HCT116 (cell line): ENCODE measurements at regions not wholly inside any gene's neighbourhood (a gene's known extent, or its start where the extent isn't known, plus 50 kb on each side); places are given as distances from the start of the nearest gene placed in this dataset.

Experiments used
- ATAC-seq: fragments of 200-7000 bp; cut with Tn5 transposase; 2 replicates; pipeline ENCODE4 v1.9.1; 2020; ENCODE audit warnings: mild to moderate bottlenecking, moderate library complexity
- BruUV-seq: library from RNA; stranded (reverse); fragments of 400-500 nt; replicated peaks from 2 replicates; lab custom pipeline; 2021; lab: Mats Ljungman, UMichigan
- CTCF ChIA-PET: fragments of 300-600 bp; sonication (Branson Sonifier 250); formaldehyde crosslinking; loops from one replicate; lab custom pipeline; 2021; ENCODE audit warnings: antibody characterized with exemption; lab: Charles Lee
- POLR2A ChIA-PET: fragments of 300-600, 350-600 bp; sonication (Branson Sonifier 250); formaldehyde crosslinking; loops from one replicate; lab custom pipeline; 2021; ENCODE audit warnings: antibody characterized with exemption; lab: Charles Lee
- RAD21 ChIA-PET, 2 experiments: fragments of 300-600 bp; sonication (Branson Sonifier 250); formaldehyde crosslinking; loops; one replicate each; lab custom pipeline; 2023; ENCODE audit warnings: low total read pairs in 2 of 2; ENCODE audit not compliant: uncharacterized antibody in 2 of 2, unreplicated experiment in 2 of 2, low non-redundant PET in 1 of 2; lab: Charles Lee
- DNase-seq: peaks from one replicate; pipeline ENCODE4 v3.0.0-alpha.2; 2010; ENCODE audit warnings: low read depth, low spot score
- H2AFZ ChIP-seq: fragments of 200-600 bp; shearing (Covaris generic), sonication (generic); 2 replicates; pipeline ENCODE4 v1.6.1; 2017; ENCODE audit warnings: low read depth, mixed run types, mixed read lengths, antibody characterized with exemption, low read length; ENCODE audit not compliant: poor library complexity, severe bottlenecking
- H3K27ac ChIP-seq: 2 replicates; pipeline ENCODE4 v1.5.1; 2012; ENCODE audit warnings: low read depth, low read length
- H3K27me3 ChIP-seq: fragments of 200-600 bp; sonication (generic); 2 replicates; pipeline ENCODE4 v1.6.1; 2016; ENCODE audit warnings: mixed run types, low read length, mixed read lengths; ENCODE audit not compliant: insufficient read depth
- H3K36me3 ChIP-seq, 2 experiments: fragments of 200-500 bp in 1 of 2; fragments of 200-600 bp in 1 of 2; sonication (Bioruptor generic) in 1 of 2; sonication (generic) in 1 of 2; 2 replicates each; pipeline versions ENCODE4 v1.5.1 to v1.6.1; 2014 to 2016; ENCODE audit warnings: low read length in 2 of 2, inconsistent platforms in 1 of 2, mixed read lengths in 1 of 2, mixed run types in 1 of 2; ENCODE audit not compliant: insufficient read depth in 2 of 2, control insufficient read depth in 1 of 2
- H3K4me1 ChIP-seq, 2 experiments: fragments of 200-600 bp in 1 of 2; sonication (generic) in 1 of 2; 2 replicates each; pipeline versions ENCODE4 v1.5.1 to v1.6.1; 2012 to 2017; ENCODE audit warnings: low read length in 2 of 2, inconsistent platforms in 1 of 2, mild to moderate bottlenecking in 1 of 2, mixed read lengths in 1 of 2, mixed run types in 1 of 2, moderate library complexity in 1 of 2; ENCODE audit not compliant: insufficient read depth in 2 of 2, control insufficient read depth in 1 of 2
- H3K4me2 ChIP-seq: fragments of 200-600 bp; sonication (generic); 2 replicates; pipeline ENCODE4 v1.6.1; 2017; ENCODE audit warnings: mixed run types, low read length, mixed read lengths
- H3K4me3 ChIP-seq, 2 experiments: fragments of 200-600 bp in 1 of 2; sonication (generic) in 1 of 2; replicated peaks in 1 of 2; 2 replicates each; pipeline ENCODE4 v1.5.1; 2011 to 2016; ENCODE audit warnings: low read length in 2 of 2, control low read depth in 1 of 2, low read depth in 1 of 2, mild to moderate bottlenecking in 1 of 2, mixed read lengths in 1 of 2, mixed run types in 1 of 2
- H3K79me2 ChIP-seq: fragments of 200-600 bp; sonication (generic); 2 replicates; pipeline ENCODE4 v1.6.1; 2017; ENCODE audit warnings: mild to moderate bottlenecking, mixed run types, low read length, moderate library complexity, mixed read lengths; ENCODE audit not compliant: insufficient read depth
- H3K9ac ChIP-seq: fragments of 200-600 bp; sonication (generic); 2 replicates; pipeline ENCODE4 v1.6.1; 2016; ENCODE audit warnings: low read length, mixed read lengths
- H3K9me2 ChIP-seq: fragments of 200-600 bp; sonication (generic), shearing (Covaris generic); 2 replicates; pipeline ENCODE4 v1.6.1; 2017; ENCODE audit warnings: mixed run types, mild to moderate bottlenecking, moderate library complexity; ENCODE audit not compliant: insufficient read depth
- H3K9me3 ChIP-seq, 2 experiments: fragments of 200-500 bp in 1 of 2; fragments of 200-600 bp in 1 of 2; sonication (Bioruptor generic) in 1 of 2; sonication (generic) in 1 of 2; 2 replicates each; pipeline ENCODE4 v1.6.1; 2014 to 2017; ENCODE audit warnings: low read length in 2 of 2, mixed read lengths in 2 of 2, inconsistent platforms in 1 of 2, low read depth in 1 of 2, mild to moderate bottlenecking in 1 of 2, mixed run types in 1 of 2, moderate library complexity in 1 of 2; ENCODE audit not compliant: control insufficient read depth in 1 of 2, insufficient read depth in 1 of 2
- H4K20me1 ChIP-seq: fragments of 200-600 bp; sonication (generic), shearing (Covaris generic); 2 replicates; pipeline ENCODE4 v1.6.1; 2017; ENCODE audit warnings: mixed run types, mild to moderate bottlenecking, moderate library complexity; ENCODE audit not compliant: insufficient read depth
- CBX3 ChIP-seq: IDR thresholded peaks from 2 replicates; pipeline ENCODE4 v1.6.1; 2012; ENCODE audit warnings: low read depth
- CEBPB ChIP-seq: IDR thresholded peaks from 2 replicates; pipeline ENCODE4 v1.6.1; 2012; ENCODE audit warnings: low read depth
- EGR1 ChIP-seq: IDR thresholded peaks from 2 replicates; pipeline ENCODE4 v1.6.1; 2012; ENCODE audit warnings: low read depth
- ELF1 ChIP-seq: IDR thresholded peaks from 2 replicates; pipeline ENCODE4 v1.6.1; 2012; ENCODE audit warnings: low read depth, borderline replicate concordance
- EZH2 ChIP-seq: fragments of 200-600 bp; sonication (generic); IDR thresholded peaks from 2 replicates; pipeline ENCODE4 v1.6.1; 2017; ENCODE audit warnings: antibody characterized with exemption, mixed run types
- FOSL1 ChIP-seq: IDR thresholded peaks from 2 replicates; pipeline ENCODE4 v1.6.1; 2012; ENCODE audit warnings: low read depth
- JUND ChIP-seq: IDR thresholded peaks from 2 replicates; pipeline ENCODE4 v1.6.1; 2012
- SP1 ChIP-seq: IDR thresholded peaks from 2 replicates; pipeline ENCODE4 v1.6.1; 2012; ENCODE audit warnings: low read depth
- SRF ChIP-seq: IDR thresholded peaks from 2 replicates; pipeline ENCODE4 v1.6.1; 2012; ENCODE audit warnings: low read depth
- TCF7L2 ChIP-seq: IDR thresholded peaks from 2 replicates; pipeline ENCODE4 v1.7.0; 2011; ENCODE audit warnings: borderline replicate concordance, inconsistent platforms; ENCODE audit not compliant: insufficient read depth, insufficient read length; ENCODE audit errors: extremely low read depth
- YY1 ChIP-seq: IDR thresholded peaks from 2 replicates; pipeline ENCODE4 v1.6.1; 2011; ENCODE audit warnings: low read length, low read depth, moderate library complexity, mild to moderate bottlenecking; ENCODE audit not compliant: insufficient replicate concordance; ENCODE audit errors: extremely low read depth
- ZNF274 ChIP-seq: fragments of 200-500 bp; sonication (Bioruptor generic); IDR thresholded peaks from 2 replicates; pipeline ENCODE4 v1.6.1; 2014; ENCODE audit warnings: mild to moderate bottlenecking, low read depth, low read length, inconsistent platforms
- intact Hi-C: fragments of 100-400 bp; cut with micrococcal nuclease; formaldehyde crosslinking; loops from 2 replicates; pipeline ENCODE4 v1.10.0; 2022
- TF ChIP-seq, protein P1 (sequence below): IDR thresholded peaks from 2 replicates; pipeline ENCODE4 v1.6.1; 2012
- TF ChIP-seq, protein P2 (sequence below), 3 experiments: fragments of 200-600 bp in 1 of 3; sonication (generic) in 1 of 3; IDR thresholded peaks in 2 of 3; conservative IDR thresholded peaks in 1 of 3; 2 replicates each; pipeline ENCODE4 v1.5.1; 2012 to 2017; ENCODE audit warnings: low read depth in 2 of 3, low read length in 2 of 3, antibody characterized with exemption in 1 of 3, borderline replicate concordance in 1 of 3, control low read depth in 1 of 3, mild to moderate bottlenecking in 1 of 3, mixed read lengths in 1 of 3, mixed run types in 1 of 3, moderate library complexity in 1 of 3; ENCODE audit not compliant: insufficient read depth in 1 of 3
- TF ChIP-seq, protein P3 (sequence below): IDR thresholded peaks from 2 replicates; pipeline ENCODE4 v1.6.1; 2011; ENCODE audit warnings: mild to moderate bottlenecking, low read length, moderate library complexity; ENCODE audit not compliant: insufficient replicate concordance; ENCODE audit errors: extremely low read depth
- TF ChIP-seq, protein P4 (sequence below): IDR thresholded peaks from 2 replicates; pipeline ENCODE4 v1.6.1; 2012; ENCODE audit warnings: low read depth
- TF ChIP-seq, protein P5 (sequence below): IDR thresholded peaks from 2 replicates; pipeline ENCODE4 v1.6.1; 2012

DNA sequence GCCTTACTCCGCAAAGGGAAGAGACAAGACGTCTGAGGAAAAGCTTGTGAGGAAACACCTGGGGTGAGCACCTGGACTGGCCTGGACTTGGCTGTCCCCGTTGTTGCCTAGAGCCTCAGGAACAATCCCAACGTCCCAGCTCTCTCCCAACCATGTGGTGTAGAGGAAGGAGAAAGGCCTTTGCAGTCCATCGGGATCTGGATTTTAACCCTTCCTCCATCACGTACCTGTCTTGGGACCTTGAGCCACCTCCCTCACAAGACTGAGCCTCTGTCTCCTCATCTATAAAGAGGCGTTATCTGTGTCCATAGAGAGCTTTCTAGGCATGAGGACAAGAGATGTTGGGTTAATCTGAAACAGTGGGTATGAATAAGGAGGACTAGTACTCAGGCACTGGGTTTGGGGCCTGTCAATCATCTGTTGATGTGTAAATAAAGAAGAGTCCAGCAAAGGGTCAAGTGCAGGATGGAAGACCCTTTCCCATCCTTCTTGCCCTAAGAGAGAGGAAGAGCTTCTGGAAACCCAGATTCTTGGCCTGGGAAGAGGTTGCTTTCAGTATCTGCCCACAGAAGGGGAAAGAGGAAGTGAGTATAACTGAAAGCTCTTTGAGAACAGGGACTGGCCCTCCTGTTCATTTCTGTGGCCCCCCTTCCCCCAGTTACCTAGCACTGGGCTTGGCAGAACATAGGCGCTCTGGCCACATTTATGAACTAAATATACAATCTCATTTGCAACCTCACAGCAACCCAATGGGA is 137.1 kb downstream of the PJA1 start:
- Histone ChIP-seq H3K27ac (no peak overlapping the region), H3K4me1 (peaks cover 0 to 16% of the 10 kb centered on the region in 2 experiments; a peak in 2 of 4 replicates), H3K9ac (no peak overlapping the region), H3K79me2 (no peaks in the 10 kb centered on the region), H3K27me3 (no peaks in the 10 kb centered on the region), H3K4me3 (no peak overlapping the region), H3K9me2 (no peaks in the 10 kb centered on the region), H3K9me3 (no peaks in the 10 kb centered on the region), H4K20me1 (no peaks in the 10 kb centered on the region), H2AFZ (no peak overlapping the region), H3K36me3 (no peaks in the 10 kb centered on the region), H3K4me2 (no peak overlapping the region)
- TF ChIP-seq, protein P1, sequence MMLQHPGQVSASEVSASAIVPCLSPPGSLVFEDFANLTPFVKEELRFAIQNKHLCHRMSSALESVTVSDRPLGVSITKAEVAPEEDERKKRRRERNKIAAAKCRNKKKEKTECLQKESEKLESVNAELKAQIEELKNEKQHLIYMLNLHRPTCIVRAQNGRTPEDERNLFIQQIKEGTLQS = no peak
- TF ChIP-seq, protein P2, sequence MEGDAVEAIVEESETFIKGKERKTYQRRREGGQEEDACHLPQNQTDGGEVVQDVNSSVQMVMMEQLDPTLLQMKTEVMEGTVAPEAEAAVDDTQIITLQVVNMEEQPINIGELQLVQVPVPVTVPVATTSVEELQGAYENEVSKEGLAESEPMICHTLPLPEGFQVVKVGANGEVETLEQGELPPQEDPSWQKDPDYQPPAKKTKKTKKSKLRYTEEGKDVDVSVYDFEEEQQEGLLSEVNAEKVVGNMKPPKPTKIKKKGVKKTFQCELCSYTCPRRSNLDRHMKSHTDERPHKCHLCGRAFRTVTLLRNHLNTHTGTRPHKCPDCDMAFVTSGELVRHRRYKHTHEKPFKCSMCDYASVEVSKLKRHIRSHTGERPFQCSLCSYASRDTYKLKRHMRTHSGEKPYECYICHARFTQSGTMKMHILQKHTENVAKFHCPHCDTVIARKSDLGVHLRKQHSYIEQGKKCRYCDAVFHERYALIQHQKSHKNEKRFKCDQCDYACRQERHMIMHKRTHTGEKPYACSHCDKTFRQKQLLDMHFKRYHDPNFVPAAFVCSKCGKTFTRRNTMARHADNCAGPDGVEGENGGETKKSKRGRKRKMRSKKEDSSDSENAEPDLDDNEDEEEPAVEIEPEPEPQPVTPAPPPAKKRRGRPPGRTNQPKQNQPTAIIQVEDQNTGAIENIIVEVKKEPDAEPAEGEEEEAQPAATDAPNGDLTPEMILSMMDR (IDR thresholded peaks at IDR 0.05 in 2 of 3, conservative IDR thresholded peaks at IDR 0.05 in 1 of 3; ENCODE audit: borderline replicate concordance in 1 of 3, insufficient read depth in 1 of 3, low read depth in 2 of 3, low read length in 2 of 3) = no peak
- TF ChIP-seq, protein P3, sequence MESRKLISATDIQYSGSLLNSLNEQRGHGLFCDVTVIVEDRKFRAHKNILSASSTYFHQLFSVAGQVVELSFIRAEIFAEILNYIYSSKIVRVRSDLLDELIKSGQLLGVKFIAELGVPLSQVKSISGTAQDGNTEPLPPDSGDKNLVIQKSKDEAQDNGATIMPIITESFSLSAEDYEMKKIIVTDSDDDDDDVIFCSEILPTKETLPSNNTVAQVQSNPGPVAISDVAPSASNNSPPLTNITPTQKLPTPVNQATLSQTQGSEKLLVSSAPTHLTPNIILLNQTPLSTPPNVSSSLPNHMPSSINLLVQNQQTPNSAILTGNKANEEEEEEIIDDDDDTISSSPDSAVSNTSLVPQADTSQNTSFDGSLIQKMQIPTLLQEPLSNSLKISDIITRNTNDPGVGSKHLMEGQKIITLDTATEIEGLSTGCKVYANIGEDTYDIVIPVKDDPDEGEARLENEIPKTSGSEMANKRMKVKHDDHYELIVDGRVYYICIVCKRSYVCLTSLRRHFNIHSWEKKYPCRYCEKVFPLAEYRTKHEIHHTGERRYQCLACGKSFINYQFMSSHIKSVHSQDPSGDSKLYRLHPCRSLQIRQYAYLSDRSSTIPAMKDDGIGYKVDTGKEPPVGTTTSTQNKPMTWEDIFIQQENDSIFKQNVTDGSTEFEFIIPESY = no peak
- no peak for TF ChIP-seq ZNF274
- TF ChIP-seq, protein P4, sequence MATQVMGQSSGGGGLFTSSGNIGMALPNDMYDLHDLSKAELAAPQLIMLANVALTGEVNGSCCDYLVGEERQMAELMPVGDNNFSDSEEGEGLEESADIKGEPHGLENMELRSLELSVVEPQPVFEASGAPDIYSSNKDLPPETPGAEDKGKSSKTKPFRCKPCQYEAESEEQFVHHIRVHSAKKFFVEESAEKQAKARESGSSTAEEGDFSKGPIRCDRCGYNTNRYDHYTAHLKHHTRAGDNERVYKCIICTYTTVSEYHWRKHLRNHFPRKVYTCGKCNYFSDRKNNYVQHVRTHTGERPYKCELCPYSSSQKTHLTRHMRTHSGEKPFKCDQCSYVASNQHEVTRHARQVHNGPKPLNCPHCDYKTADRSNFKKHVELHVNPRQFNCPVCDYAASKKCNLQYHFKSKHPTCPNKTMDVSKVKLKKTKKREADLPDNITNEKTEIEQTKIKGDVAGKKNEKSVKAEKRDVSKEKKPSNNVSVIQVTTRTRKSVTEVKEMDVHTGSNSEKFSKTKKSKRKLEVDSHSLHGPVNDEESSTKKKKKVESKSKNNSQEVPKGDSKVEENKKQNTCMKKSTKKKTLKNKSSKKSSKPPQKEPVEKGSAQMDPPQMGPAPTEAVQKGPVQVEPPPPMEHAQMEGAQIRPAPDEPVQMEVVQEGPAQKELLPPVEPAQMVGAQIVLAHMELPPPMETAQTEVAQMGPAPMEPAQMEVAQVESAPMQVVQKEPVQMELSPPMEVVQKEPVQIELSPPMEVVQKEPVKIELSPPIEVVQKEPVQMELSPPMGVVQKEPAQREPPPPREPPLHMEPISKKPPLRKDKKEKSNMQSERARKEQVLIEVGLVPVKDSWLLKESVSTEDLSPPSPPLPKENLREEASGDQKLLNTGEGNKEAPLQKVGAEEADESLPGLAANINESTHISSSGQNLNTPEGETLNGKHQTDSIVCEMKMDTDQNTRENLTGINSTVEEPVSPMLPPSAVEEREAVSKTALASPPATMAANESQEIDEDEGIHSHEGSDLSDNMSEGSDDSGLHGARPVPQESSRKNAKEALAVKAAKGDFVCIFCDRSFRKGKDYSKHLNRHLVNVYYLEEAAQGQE = no peak
- TF ChIP-seq, protein P5, sequence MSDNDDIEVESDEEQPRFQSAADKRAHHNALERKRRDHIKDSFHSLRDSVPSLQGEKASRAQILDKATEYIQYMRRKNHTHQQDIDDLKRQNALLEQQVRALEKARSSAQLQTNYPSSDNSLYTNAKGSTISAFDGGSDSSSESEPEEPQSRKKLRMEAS = no peak
- TF ChIP-seq CBX3 = no peak
- no peak for TF ChIP-seq YY1
- no peak for TF ChIP-seq CEBPB
- TF ChIP-seq EGR1 = no peak
- TF ChIP-seq SRF = no peak
- TF ChIP-seq SP1 = no peak
- no peak for TF ChIP-seq TCF7L2
- no peak for TF ChIP-seq EZH2
- no peak for TF ChIP-seq ELF1
- TF ChIP-seq FOSL1 = no peak
- no peak for TF ChIP-seq JUND
- ChIA-PET RAD21 (no interaction called here), CTCF (interaction anchor here (1.4 kb wide), 1 partner anchor 200 kb away, joined by 3 read pairs; the partner anchor contains the start of gene EFNB1), POLR2A (interaction anchor here (0.9 kb wide), 1 partner anchor 200 kb away, joined by 3 read pairs; the partner anchor contains the start of gene EFNB1)
- BruUV-seq = no TSS peak
- no peak for DNase-seq
- ATAC-seq = no peak
- intact Hi-C loops = no loop called here
